CD4-positive, alpha-beta T cell (primary cell): ENCODE measurements at regions not wholly inside any gene's neighbourhood (a gene's known extent, or its start where the extent isn't known, plus 50 kb on each side); places are given as distances from the start of the nearest gene placed in this dataset.

ENCODE experiments used
- ATAC-seq: fragments of 200-7000 bp; cut with Tn5 transposase; one replicate; pipeline ENCODE4 v1.10.0; 2022; ENCODE audit warnings: mild to moderate bottlenecking; ENCODE audit not compliant: poor library complexity
- CTCF ChIA-PET: fragments of 350-600 bp; sonication (Branson Sonifier 250); formaldehyde crosslinking; loops from one replicate; lab custom pipeline; 2021; ENCODE audit warnings: antibody characterized with exemption, inconsistent platforms; lab: Charles Lee
- POLR2A ChIA-PET: fragments of 350-600 bp; sonication (Branson Sonifier 250); formaldehyde crosslinking; loops from one replicate; lab custom pipeline; 2021; ENCODE audit warnings: antibody characterized with exemption, inconsistent platforms; lab: Charles Lee
- DNase-seq, 14 experiments: peaks; one replicate each; pipeline ENCODE4 v3.0.0-alpha.2; 2013 to 2020; ENCODE audit warnings: mixed read lengths in 2 of 14
- H3K27ac ChIP-seq, 2 donors: one replicate each; pipeline versions ENCODE4 v1.5.1 to v1.7.0; 2013; ENCODE audit warnings: low read length in 2 of 2, low read depth in 1 of 2, mild to moderate bottlenecking in 1 of 2
- H3K27me3 ChIP-seq, 2 experiments: 1 replicate in 1 of 2; 2 replicates in 1 of 2; pipeline versions ENCODE4 v1.6.1 to v1.7.0; 2013; ENCODE audit warnings: low read length in 2 of 2, control low read depth in 1 of 2, mild to moderate bottlenecking in 1 of 2, moderate library complexity in 1 of 2; ENCODE audit not compliant: insufficient read depth in 2 of 2, control insufficient read depth in 1 of 2
- H3K36me3 ChIP-seq: one replicate; pipeline ENCODE4 v1.6.1; 2013; ENCODE audit warnings: low read length, control low read depth; ENCODE audit not compliant: insufficient read depth
- H3K4me1 ChIP-seq: one replicate; pipeline ENCODE4 v1.6.1; 2013; ENCODE audit warnings: low read length, control low read depth; ENCODE audit not compliant: insufficient read depth
- H3K4me3 ChIP-seq: one replicate; pipeline ENCODE4 v1.5.1; 2013; ENCODE audit warnings: mild to moderate bottlenecking, low read length, moderate library complexity
- H3K9me3 ChIP-seq, 2 experiments: 1 replicate in 1 of 2; 2 replicates in 1 of 2; pipeline versions ENCODE4 v1.6.1 to v1.7.0; 2013; ENCODE audit warnings: low read length in 2 of 2, mild to moderate bottlenecking in 2 of 2, control low read depth in 1 of 2, moderate library complexity in 1 of 2; ENCODE audit not compliant: control insufficient read depth in 1 of 2, insufficient read depth in 1 of 2
- H3K27ac Mint-ChIP-seq: one replicate; pipeline ENCODE4 v1.8.0; 2020; ENCODE audit warnings: mixed read lengths
- H3K27me3 Mint-ChIP-seq: one replicate; pipeline ENCODE4 v1.8.0; 2021; ENCODE audit warnings: mixed read lengths
- H3K36me3 Mint-ChIP-seq: one replicate; pipeline ENCODE4 v1.8.0; 2021; ENCODE audit warnings: low read depth, mixed read lengths
- H3K4me1 Mint-ChIP-seq: one replicate; pipeline ENCODE4 v1.8.0; 2021; ENCODE audit warnings: low read depth, mixed read lengths
- H3K4me3 Mint-ChIP-seq: one replicate; pipeline ENCODE4 v1.8.0; 2020; ENCODE audit warnings: mild to moderate bottlenecking, mixed read lengths
- H3K9me3 Mint-ChIP-seq: one replicate; pipeline ENCODE4 v1.8.0; 2020; ENCODE audit warnings: mixed read lengths
- CTCF ChIP-seq: fragments of 200-600 bp; IDR thresholded peaks from one replicate; pipeline ENCODE4 v1.8.0; 2022; ENCODE audit warnings: antibody characterized with exemption, mild to moderate bottlenecking
- intact Hi-C, 2 experiments: fragments of 100-400 bp; cut with DNase I in 1 of 2; cut with micrococcal nuclease in 1 of 2; formaldehyde crosslinking; loops; one replicate each; pipeline versions ENCODE4 v1.15.1 to v1.9.0; 2023 to 2025; cut with DNase I, micrococcal nuclease

DNA sequence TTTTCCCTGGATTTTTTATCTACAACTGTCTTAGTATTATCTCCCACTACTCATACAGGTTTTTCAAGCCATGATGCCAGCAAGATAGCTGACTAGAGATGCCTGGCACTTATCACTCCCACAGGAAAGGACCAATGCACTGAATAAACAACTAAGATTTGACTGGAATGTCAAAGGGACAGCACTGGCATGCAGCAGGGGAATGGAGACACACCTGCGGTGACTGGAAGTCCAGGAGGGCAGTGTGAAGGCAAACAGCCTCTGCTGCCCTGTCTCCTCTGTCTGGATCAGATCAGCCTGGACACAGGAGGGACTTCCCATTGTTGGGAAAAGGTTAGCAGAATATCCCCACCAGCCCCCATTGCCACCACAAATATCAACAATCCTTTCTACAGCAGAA lies 85.1 kb downstream of the TMEM237 start:
- Mint-ChIP-seq H3K9me3 (no peaks in the 10 kb centered on the region), H3K4me1 (no peaks in the 10 kb centered on the region), H3K27me3 (no peaks in the 10 kb centered on the region), H3K4me3 (no peak overlapping the region), H3K36me3 (no peaks in the 10 kb centered on the region), H3K27ac (no peak overlapping the region)
- intact Hi-C loops: no loop called here
- H3K27me3 ChIP-seq: no peaks in the 10 kb centered on the region
- DNase-seq (no peak), ATAC-seq (no peak)
- no peaks in the 10 kb centered on the region for H3K36me3 ChIP-seq
- H3K4me1 ChIP-seq: no peaks in the 10 kb centered on the region
- ChIA-PET CTCF (no interaction called here), POLR2A (no interaction called here)
- TF ChIP-seq CTCF: no peak
- H3K4me3 ChIP-seq: no peak overlapping the region
- H3K27ac ChIP-seq: no peak overlapping the region
- H3K9me3 ChIP-seq: no peaks in the 10 kb centered on the region

GRCh38 chr2:201551901-201552300 lies 91.4 kb downstream of the TMEM237 start:
- Mint-ChIP-seq H3K36me3 (no peaks in the 10 kb centered on the region), H3K9me3 (no peaks in the 10 kb centered on the region), H3K4me1 (no peaks in the 10 kb centered on the region), H3K27me3 (peaks cover 4% of the 10 kb centered on the region), H3K27ac (no peak overlapping the region), H3K4me3 (no peak overlapping the region)
- H3K4me1 ChIP-seq: no peaks in the 10 kb centered on the region
- H3K27ac ChIP-seq: no peak overlapping the region
- no peaks in the 10 kb centered on the region for H3K27me3 ChIP-seq
- ChIA-PET POLR2A (no interaction called here), CTCF (no interaction called here)
- H3K4me3 ChIP-seq: no peak overlapping the region
- no peaks in the 10 kb centered on the region for H3K9me3 ChIP-seq
- intact Hi-C loops: no loop called here
- ATAC-seq (no peak), DNase-seq (no peak)
- TF ChIP-seq CTCF: no peak
- H3K36me3 ChIP-seq: no peaks in the 10 kb centered on the region

- no peak overlapping the region for H3K4me3 ChIP-seq
- H3K27ac ChIP-seq: no peak overlapping the region
- Mint-ChIP-seq H3K9me3 (no peaks in the 10 kb centered on the region), H3K27ac (no peak overlapping the region), H3K27me3 (peaks cover 4% of the 10 kb centered on the region), H3K4me3 (no peak overlapping the region), H3K36me3 (no peaks in the 10 kb centered on the region), H3K4me1 (no peaks in the 10 kb centered on the region)
- H3K27me3 ChIP-seq: no peaks in the 10 kb centered on the region
- ChIA-PET POLR2A (no interaction called here), CTCF (interaction anchor here (0.5 kb wide), 1 partner anchor 1947 kb away, joined by 3 read pairs; no protein-coding TSS in a partner anchor)
- ATAC-seq: no peak
- no peak for DNase-seq
- intact Hi-C loops: no loop called here
- H3K9me3 ChIP-seq: no peaks in the 10 kb centered on the region
- no peaks in the 10 kb centered on the region for H3K4me1 ChIP-seq
- no peak for TF ChIP-seq CTCF
- H3K36me3 ChIP-seq: no peaks in the 10 kb centered on the region
Measured at GRCh38 chr2:201546576-201546975, 95.0 kb downstream of the STRADB start.
